Activated B cell treated with CpG ODN at 0.5 μM for 24 hours (primary cell): ENCODE measurements at regions not wholly inside any gene's neighbourhood (a gene's known extent, or its start where the extent isn't known, plus 50 kb on each side); places are given as distances from the start of the nearest gene placed in this dataset.

Source experiments
- ATAC-seq: fragments of 200-7000 bp; cut with Tn5 transposase; one replicate; pipeline ENCODE4 v1.10.0; 2021; ENCODE audit warnings: low read depth, mild to moderate bottlenecking, moderate library complexity
- CTCF ChIA-PET: fragments of 350-600 bp; sonication (Branson Sonifier 250); formaldehyde crosslinking; loops from one replicate; lab custom pipeline; 2021; ENCODE audit warnings: antibody characterized with exemption; lab: Charles Lee
- POLR2A ChIA-PET: fragments of 350-600 bp; sonication (Branson Sonifier 250); formaldehyde crosslinking; loops from one replicate; lab custom pipeline; 2021; ENCODE audit warnings: antibody characterized with exemption; lab: Charles Lee
- DNase-seq: peaks from one replicate; pipeline ENCODE4 v3.0.0; 2022
- H3K27ac Mint-ChIP-seq: one replicate; pipeline ENCODE4 v1.8.0; 2020; ENCODE audit warnings: mixed read lengths
- H3K27me3 Mint-ChIP-seq: one replicate; pipeline ENCODE4 v1.8.0; 2021; ENCODE audit warnings: mixed read lengths
- H3K36me3 Mint-ChIP-seq: one replicate; pipeline ENCODE4 v1.8.0; 2021; ENCODE audit warnings: low read depth, mixed read lengths
- H3K4me1 Mint-ChIP-seq: one replicate; pipeline ENCODE4 v1.8.0; 2021; ENCODE audit warnings: mixed read lengths
- H3K4me3 Mint-ChIP-seq: one replicate; pipeline ENCODE4 v1.8.0; 2020; ENCODE audit warnings: mild to moderate bottlenecking, mixed read lengths
- H3K9me3 Mint-ChIP-seq: one replicate; pipeline ENCODE4 v1.8.0; 2020; ENCODE audit warnings: mixed read lengths
- CTCF ChIP-seq: fragments of 200-600 bp; IDR thresholded peaks from one replicate; pipeline ENCODE4 v1.8.0; 2022; ENCODE audit warnings: antibody characterized with exemption, mild to moderate bottlenecking
- intact Hi-C: fragments of 100-400 bp; cut with micrococcal nuclease; formaldehyde crosslinking; loops from one replicate; pipeline ENCODE4 v1.15.1; 2024

GRCh38 chr7:18366394-18366793 is 129.2 kb upstream of the HDAC9 start:
- POLR2A ChIA-PET = no interaction called here
- CTCF ChIA-PET = no interaction called here
- DNase-seq (no peak), ATAC-seq (no peak)
- H3K9me3 Mint-ChIP-seq = no peaks in the 10 kb centered on the region
- intact Hi-C loops = no loop called here
- H3K27ac Mint-ChIP-seq = no peak overlapping the region
- peaks cover 4% of the 10 kb centered on the region for H3K4me1 Mint-ChIP-seq
- H3K36me3 Mint-ChIP-seq = no peaks in the 10 kb centered on the region
- no peaks in the 10 kb centered on the region for H3K27me3 Mint-ChIP-seq
- TF ChIP-seq CTCF = no peak
- no peak overlapping the region for H3K4me3 Mint-ChIP-seq

- ChIA-PET CTCF (no interaction called here), POLR2A (no interaction called here)
- intact Hi-C loops = no loop called here
- peaks cover 4% of the 10 kb centered on the region for H3K4me1 Mint-ChIP-seq
- no peak overlapping the region for H3K4me3 Mint-ChIP-seq
- no peak overlapping the region for H3K27ac Mint-ChIP-seq
- no peak for ATAC-seq
- peaks cover 7% of the 10 kb centered on the region for H3K36me3 Mint-ChIP-seq
- TF ChIP-seq CTCF = no peak
- no peaks in the 10 kb centered on the region for H3K9me3 Mint-ChIP-seq
- no peaks in the 10 kb centered on the region for H3K27me3 Mint-ChIP-seq
- no peak for DNase-seq
These were observed 126.5 kb upstream of the HDAC9 start for GRCh38 chr7:18369011-18369410.

- H3K36me3 Mint-ChIP-seq = peaks cover 7% of the 10 kb centered on the region
- no peaks in the 10 kb centered on the region for H3K9me3 Mint-ChIP-seq
- POLR2A ChIA-PET = no interaction called here
- peaks cover 3% of the 10 kb centered on the region for H3K4me1 Mint-ChIP-seq
- intact Hi-C loops = no loop called here
- CTCF ChIA-PET = no interaction called here
- no peaks in the 10 kb centered on the region for H3K27me3 Mint-ChIP-seq
- no peak for TF ChIP-seq CTCF
- DNase-seq (no peak), ATAC-seq (no peak)
- no peak overlapping the region for H3K4me3 Mint-ChIP-seq
- no peak overlapping the region for H3K27ac Mint-ChIP-seq
These were observed 124.9 kb upstream of the HDAC9 start for GRCh38 chr7:18370633-18371032.

- intact Hi-C loops = no loop called here
- TF ChIP-seq CTCF = no peak
- POLR2A ChIA-PET = no interaction called here
These were observed 116.5 kb upstream of the HDAC9 start for GRCh38 chr7:18378989-18379605.

GRCh38 chr7:18384491-18385143 is 110.9 kb upstream of the HDAC9 start:
- intact Hi-C loops = no loop called here
- no peak overlapping the region for H3K27ac Mint-ChIP-seq
- no peak for TF ChIP-seq CTCF
- no peak for DNase-seq
- no peaks in the 10 kb centered on the region for H3K36me3 Mint-ChIP-seq
- peaks cover 30% of the 10 kb centered on the region for H3K4me1 Mint-ChIP-seq
- no peak overlapping the region for H3K4me3 Mint-ChIP-seq
- no peaks in the 10 kb centered on the region for H3K9me3 Mint-ChIP-seq
- ChIA-PET POLR2A (interaction anchor here (0.5 to 0.7 kb wide), 2 partner anchors 137 to 199 kb away, joined by 4 to 5 read pairs; no protein-coding TSS in a partner anchor), CTCF (no interaction called here)
- no peaks in the 10 kb centered on the region for H3K27me3 Mint-ChIP-seq
- ATAC-seq = no peak

More at GRCh38 chr7:18378989-18379605, 116.5 kb upstream of the HDAC9 start:
- no peaks in the 10 kb centered on the region for H3K4me1 Mint-ChIP-seq
- no peaks in the 10 kb centered on the region for H3K27me3 Mint-ChIP-seq
- CTCF ChIA-PET = no interaction called here
- DNase-seq (no peak), ATAC-seq (no peak)
- no peak overlapping the region for H3K4me3 Mint-ChIP-seq
- no peaks in the 10 kb centered on the region for H3K36me3 Mint-ChIP-seq
- H3K9me3 Mint-ChIP-seq = no peaks in the 10 kb centered on the region
- H3K27ac Mint-ChIP-seq = no peak overlapping the region
